SIG-M5 treated with dmso at 0.1 percent for 504 hours (cell line): ENCODE measurements at regions not wholly inside any gene's neighbourhood (a gene's known extent, or its start where the extent isn't known, plus 50 kb on each side); places are given as distances from the start of the nearest gene placed in this dataset.
A peak's percentile ranks its signal among the peaks of the same experiment; 100 is the strongest.
"Not testable (repeated sequence)": the region's sequence is repeated elsewhere in the genome, so short reads cannot be mapped to it uniquely, and the experiment has no call there.

Source experiments
- DNase-seq: peaks from one replicate; lab custom pipeline; 2025; ENCODE audit not compliant: unreplicated experiment; lab: John Stamatoyannopoulos, UW

DNA sequence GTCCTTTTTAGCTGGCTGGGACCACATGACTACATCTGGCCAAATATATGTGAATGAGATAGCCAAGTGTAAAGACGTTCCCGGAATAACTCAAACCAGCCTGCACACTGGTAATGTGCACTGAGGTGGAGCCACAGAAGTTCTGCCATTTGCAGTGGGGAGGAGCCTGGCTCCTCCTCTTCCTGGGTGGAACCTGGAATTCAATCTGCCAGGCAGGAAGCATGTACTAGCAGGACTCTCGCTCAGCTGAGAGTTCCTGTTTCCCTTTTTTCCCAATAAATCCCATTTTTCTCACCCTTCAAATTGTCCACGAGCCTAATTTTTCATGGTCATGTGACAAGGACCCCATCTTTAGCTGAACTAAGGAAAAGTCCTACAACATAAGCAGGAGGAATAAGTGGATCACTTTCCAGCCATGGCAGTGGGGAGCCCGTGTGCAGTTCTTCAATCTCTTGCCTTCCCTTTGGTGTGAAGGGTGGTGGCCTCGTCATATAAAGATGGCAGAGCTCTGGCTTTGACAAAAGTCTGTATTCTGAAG is 183.2 kb downstream of the UXS1 start:
- DNase-seq, result no peak

DNA sequence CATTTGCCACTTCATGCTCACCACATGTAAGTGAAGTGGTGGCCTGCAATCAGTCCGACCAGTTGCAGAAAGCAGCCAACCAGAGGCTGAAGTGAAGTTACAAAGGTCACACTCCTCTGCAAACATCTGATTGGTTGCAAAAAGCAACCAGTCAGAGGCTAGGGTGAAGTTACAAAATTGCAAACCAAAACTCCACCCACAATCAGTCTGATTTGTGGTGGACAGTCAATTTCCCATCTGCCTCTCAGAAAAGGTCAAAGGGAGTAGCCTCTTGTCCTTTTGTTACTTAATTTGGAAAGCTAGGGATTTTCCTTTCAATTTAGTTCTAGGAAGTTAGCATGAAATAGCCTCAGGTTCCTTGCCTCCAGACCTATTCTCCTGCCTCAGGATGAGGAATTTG is 185.0 kb downstream of the UXS1 start:
- DNase-seq, result no peak

DNA sequence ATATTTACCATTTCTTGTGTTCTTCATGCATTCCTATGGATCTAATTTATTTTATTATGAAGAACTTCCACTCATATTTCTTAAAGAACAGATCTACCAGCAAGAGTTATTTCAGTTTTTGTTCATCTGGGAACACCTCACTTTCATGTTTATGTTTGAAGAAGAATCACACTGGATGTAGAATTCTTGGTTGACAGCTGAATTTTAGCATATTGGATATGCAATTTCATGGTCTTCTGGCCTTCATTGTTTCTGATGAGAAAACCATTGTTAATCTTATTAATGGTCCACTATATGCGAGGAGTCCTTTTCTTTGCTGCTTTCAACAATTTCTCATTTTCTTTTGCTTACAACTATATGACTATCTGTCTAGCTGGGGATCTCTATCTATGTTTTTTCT is 189.2 kb downstream of the UXS1 start:
- DNase-seq, result no peak

DNA sequence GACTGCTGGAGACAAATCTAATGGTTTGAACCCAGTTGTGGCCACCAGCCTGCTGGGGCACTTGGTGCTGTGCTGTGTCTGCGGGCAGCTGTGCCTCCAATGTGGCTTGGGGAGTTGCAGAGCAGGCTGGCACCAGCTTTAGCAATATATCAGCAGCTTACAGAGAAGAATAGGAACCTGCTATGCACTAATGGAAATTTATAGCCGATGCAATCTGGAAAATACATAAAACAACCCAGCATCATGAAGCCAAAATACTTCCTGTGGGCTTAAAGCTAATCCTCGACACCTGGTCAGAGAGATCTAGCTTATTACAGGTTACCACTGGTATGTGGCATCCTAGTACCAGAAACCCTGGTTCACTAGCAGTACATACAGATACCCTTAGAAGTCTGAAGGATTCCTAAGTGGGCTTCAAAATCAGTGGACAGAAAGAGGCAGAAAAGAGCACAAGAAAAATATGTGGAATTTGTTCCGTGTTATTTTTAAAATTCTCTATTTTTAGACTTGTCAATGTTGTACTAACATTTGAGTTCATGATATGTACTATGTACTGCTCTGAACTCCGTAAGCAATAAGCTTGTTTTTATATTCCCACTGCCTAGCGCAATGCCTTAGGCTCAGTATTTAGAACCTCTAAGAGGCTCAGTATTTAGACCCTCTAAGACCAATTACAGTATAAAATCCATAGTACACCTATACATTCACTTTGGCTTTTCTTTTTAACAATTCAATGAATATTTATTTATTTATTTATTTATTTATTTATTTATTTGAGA is 194.7 kb downstream of the UXS1 start:
- no peak for DNase-seq

DNA sequence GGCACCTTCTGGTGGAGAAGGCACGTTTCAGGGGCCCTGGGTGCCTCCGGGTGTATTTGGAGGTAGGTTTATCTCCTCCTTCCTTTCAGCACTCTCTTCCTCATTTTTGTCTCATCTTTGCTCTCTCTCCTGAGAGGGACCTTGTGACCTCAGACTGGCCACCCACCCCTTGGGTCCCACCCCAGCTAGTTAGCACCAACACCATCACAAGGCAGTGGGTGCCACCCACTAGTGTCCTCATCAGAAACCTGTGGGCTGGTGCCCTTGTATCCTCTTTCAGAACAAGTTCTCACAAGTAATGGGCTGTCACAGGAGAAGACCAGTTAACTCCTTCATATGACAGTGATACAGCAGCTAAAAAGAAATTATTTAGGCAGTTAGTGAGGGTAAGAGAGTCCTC is 196.4 kb downstream of the UXS1 start:
- DNase-seq, result no peak

DNA sequence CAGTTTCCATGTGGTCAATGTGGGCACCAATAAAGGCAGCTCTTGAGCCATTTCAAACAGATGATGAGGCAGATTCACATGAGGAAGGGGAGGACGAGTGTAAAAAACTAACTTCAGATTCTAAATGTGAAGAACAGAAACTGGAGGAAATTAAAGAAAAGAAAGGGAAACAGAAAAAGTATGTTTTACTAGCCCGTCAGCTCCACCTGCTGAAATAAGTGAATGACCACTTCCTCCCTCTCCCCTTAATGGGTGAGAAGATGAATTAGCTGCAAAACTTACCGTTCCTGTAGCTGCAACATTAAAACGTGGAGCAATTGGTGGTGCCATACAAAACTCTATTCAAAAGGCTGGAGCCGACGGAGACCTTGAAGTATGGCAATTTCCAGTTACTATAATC is 203.5 kb downstream of the UXS1 start:
- DNase-seq, result peak; percentile 7

DNA sequence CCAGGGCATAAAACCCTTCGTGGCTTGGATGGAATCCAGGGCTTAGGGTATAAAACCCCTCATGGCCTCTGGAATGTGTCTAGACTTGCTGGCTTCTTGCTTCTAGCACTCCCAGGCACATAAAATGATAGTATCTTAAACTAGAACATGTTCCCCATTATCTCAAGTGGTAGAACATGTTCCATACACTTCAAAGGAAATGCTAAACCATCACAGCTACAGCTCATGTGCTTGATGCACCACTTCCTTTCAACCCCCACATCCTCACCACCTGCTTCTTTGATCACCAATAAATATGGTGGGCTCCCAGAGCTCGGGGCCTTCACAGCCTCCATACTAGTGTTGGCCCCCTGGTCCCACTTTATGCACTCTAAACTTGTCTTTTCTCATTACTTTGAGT is 204.3 kb downstream of the UXS1 start:
- not testable (repeated sequence) for DNase-seq

DNA sequence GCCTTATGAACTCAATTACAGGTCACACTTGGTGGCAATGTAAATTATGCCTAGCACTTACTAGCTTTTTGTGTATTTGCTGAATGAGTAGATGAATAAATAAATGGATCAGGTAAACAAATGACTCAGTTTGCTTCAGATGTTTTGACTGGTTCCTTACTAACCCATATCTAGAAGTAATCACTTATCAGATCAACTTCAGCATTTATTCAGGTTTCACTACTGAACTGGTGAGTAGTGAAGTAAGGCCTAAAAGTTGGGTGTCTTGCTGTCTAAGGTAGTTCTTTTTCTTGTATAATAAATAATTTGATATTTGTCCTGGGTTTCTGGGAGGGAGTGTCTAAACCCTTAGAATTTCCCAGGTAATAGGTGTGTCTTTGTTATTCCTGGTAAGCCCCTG is 205.0 kb downstream of the UXS1 start:
- no peak for DNase-seq

DNA sequence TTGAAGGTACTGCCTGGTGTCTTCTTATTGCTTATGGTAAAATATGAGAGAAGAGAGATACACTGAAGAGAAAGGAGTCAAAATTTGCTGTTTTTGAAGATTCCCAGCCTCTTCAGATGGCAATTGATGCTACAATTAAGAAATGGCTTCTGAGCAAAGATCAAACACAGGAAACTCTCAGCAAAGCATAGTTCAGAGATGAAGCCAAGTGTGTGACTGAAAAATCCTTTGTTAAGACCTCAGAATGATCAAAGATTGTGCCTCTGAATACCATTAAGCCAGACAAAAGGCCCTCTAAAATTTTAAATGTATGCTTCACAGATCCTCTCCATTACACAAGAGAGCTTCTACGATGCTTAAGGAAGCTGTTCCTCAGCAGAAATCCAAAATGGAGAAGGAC is 216.3 kb downstream of the UXS1 start:
- DNase-seq, result no peak

DNA sequence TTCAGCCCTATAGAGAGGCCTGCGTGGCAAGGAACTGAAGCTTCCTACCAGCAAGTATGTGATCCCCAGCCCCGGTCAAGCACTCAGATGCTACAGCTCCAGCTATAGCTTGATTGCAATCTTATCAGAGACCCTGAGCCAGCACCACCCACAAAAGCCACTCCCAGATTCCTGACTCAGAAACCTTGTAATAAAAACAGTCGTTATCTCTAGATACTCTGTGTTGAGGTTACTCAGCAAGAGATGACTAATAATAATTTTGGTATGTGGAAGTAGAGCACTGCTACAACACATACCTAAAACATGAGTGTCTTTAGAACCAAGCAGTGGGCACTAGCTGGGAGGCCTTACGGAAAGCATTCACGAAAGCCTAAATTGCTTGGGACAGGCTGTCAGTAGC is 216.9 kb downstream of the UXS1 start:
- no peak for DNase-seq

DNA sequence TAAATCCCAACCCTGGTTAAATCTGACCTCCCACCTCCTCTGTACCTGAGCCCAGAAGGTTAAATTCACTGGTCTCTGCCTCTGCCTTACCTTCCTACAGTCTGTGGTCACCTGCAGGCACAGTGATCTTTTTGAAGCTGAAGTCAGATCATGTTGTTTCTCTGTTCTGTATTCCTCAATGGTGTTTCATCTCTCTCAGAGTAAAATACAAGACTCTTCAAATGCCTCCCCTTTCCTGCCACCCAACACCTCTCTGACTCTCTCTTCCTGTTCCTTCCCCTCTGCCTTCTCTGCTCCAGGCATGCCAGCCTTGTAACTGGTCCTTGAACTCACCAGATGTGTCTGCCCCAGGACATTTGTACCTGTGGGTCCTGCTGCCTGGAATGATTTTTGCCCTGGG is 219.3 kb downstream of the UXS1 start:
- DNase-seq, result no peak

DNA sequence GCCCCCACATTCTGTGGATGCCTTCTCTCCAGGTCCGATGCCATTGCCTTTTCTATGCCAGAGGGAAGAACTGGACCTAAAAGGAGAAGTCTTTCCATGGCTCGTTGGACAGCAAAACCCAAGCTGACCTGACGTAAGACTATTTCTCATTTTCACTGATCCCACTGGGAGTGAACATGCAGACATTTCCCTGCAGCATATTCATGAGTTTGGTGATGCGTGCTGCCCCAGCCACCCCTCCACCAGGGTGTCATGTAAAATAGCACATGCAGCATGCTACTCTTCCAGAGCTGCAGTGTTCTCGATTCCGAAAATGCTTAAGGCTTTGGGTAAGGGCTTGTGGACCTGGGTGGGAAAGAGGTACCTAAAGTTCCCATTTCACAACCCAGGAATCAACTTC is 221.2 kb downstream of the UXS1 start:
- no peak for DNase-seq

DNA sequence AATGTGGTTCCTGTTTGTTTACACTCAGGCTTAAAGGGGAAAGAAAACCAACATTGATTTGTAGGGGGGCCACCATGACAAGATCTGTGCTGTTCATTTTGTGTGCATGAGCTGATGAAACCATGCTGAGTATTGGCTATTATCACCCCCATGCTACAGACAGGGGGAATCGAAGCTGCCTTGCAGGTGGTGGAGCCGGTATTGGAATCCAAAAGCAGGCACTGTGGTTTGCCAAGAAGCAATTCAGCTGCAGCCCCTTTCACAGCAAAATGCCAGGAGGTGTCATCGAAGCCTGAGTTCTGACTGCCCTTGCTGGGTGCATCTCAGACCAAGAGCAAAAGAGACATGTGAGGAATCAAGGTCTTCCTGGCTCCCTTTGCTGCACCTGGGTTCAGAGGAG is 221.9 kb downstream of the UXS1 start:
- no peak for DNase-seq

DNA sequence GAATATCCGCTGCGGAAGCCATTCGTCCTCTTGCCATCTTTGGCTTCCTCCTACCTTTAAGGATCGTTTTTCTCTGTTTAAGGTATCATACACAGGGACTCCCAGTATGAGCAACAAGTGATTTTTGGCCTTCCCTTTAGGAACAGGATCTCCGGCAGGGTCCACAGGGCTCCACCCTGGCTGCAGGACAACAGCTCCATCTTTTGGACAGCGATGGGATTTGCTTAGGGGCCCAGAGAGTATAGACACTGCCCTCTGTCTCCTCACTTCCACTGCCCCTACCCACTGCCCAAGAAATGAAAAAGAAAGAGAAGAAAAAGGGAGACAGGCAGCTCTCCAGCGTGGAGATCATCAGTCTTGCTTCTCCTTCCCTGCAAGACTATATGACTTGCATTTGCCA is 224.5 kb downstream of the UXS1 start:
- DNase-seq, result no peak

DNA sequence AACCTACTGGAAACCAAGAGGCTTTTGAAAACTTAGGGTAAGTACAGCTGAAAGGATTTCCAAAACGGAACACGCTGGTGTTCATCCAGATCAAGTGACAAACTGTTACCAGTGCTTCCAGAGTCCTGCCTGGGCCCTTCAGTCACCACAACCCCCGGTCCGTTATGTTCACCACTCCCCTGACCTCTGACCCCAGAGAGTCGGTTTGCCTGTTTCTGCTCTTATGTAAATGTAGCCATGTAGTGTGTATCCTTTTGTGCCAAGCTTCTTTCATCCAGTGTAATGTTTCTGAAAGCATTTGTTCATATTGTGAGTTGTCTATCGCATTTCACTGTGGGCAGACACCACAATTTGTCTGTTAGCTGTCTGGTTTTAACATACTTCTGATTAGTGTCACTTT is 217.5 kb downstream of the NCK2 start:
- DNase-seq, result no peak

DNA sequence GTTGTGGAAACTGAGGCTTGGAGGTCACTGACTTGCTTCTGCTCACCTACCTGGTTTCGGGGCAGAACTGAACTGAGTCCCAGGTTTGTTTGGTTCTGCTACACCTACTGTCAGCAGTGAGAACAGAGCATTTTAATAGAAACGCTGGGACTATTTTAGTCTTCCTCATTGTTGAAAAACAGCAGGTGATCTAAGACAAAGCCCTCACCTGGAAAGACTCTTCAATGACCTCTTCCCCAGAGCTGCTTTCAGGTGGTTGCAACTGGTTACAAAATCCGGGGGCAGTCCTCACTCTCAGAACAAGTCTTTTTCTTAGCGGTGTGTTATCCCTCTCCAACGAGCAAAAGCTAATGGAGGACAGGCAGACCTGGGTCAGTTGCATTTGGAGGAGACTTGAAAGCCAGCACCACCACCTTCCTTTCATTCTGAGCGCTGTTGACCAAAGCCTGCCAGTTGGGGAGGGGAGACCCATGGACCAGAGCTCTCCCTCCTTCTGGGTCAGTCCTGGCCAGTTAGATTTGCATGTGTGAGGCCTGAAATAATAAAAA is 217.0 kb downstream of the NCK2 start:
- DNase-seq, result no peak

DNA sequence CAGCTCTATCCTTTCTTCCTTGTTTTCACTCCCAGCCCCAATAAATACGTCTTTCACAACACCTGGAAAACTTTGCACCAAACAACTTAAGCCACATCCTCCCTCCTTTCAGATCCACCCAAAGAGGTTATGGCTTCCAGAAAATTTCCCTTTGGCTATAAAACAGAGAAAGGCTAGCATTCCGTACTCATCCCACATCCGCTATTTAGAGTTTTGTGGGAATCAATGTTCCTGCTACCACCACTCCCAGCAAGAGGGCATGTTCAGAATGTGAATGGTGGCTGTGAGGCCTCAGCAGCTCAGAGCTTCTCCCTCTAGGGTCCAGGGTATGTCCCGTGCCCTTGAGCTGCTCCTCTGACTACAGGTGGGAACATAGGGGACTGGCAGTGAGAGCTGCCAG is 214.6 kb downstream of the NCK2 start:
- DNase-seq, result no peak

DNA sequence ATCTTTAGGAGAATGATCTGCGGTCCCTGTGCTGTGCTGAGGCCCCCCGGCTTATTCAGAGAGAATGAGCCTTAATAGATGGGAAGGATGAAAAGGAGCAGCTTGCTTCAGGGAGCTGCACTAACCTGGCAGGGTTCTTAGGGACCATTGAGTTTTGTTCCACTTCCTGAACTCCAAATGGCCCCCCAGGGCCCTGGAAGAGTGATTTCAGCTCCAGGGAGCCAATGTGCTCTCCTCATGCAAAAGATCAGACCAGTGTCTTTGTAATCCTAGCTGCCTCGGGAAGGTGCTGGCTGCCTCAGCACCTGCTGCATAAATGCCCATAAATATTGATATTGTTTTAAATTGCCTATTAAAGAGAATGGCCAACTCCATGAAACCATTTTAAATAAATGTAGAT is 210.2 kb downstream of the NCK2 start:
- no peak for DNase-seq

DNA sequence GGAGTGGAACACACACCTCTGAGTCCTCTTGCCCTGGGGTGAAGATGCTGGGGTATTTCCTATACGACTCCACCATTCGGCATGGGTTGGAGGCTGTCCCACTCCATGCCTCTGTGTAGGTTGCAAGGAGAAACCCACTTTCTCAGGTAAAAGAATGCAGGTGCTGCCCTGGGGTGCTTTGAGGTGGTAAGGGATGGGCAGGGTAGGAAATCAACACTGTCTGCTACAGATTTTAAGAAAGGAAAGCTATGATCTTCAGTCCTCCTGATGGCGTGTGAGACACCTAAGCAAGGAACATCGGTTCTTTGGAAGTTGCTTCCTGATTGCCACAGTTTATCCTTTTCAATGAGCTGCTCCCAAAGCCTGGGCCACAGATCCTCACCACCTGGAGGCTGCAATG is 209.2 kb downstream of the NCK2 start:
- no peak for DNase-seq

DNA sequence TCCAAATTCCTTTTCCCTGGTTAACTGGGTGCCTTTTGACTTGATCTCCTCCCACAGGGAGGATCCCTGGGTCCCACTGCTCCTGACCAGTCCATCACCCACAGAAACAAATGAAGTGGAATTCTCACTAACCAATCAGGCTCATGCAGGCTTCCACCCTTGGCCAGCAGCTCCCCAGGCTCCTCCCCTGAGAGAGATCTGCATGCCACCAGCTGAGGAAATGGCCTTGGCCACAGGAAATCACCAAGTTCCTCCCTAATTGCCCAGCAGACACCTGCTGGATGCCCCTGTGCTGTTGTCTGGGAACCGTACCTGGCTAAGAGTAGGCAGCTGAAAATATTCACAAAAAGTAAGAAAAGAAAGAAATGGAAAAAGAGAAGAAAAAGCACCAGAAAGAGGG is 207.4 kb downstream of the NCK2 start:
- no peak for DNase-seq

DNA sequence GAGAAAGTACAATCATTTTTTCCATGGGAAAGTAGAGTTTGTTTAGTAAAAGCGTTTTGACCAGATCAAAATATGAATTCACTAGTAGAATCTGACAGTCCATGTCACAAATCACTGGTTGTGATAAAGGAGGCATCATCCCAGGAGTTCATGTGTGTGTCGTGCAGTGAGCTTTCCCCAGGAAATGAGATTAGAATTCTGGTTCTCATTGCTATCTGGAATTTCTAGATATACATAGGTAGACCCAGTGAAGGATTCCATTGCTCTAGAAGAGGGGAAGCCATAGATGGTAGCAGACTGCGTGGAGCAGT is 206.6 kb downstream of the NCK2 start:
- no peak for DNase-seq

DNA sequence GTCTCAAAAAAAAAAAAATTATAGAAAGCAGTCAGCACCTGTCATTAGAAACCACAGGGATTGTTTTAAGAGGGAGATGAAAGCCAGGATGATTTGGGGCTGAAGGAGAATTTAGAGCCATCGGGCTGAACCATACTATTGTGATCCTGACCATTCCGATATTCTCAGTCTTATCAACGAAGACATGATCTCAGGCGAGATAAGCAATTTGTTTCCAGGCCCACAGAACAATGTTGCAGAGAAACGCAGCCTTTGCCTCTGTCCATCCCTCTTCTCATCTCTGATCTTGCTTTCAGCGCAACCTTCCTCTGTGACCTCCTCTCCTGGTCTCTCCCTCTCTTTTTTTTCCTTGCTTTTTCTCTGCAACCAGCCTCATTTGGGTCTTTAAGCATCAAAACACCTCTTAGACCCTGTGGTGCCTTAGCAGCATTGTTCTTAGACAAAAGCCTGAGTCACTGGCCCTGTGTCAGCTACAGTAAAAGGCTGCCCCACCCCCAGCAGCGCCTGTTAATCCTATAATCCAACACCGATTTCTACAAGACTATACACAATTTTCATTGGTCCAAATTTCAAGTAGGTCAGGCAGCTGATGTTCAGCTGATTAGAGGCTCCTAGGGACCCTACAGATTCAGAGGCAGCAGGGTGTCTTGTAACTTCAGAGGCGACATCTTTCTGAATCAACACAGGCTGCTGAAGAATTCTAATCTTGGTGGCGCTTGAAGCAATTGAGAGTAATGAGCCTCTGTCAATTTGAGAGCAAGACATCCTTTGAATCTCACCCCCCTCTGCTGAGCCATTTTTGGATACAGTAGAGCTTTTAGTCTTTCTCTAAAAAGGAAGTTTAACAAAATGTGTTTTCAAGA is 206.0 kb downstream of the NCK2 start:
- no peak for DNase-seq
